ENCODE measurements at regions not wholly inside any gene's neighbourhood (a gene's known extent, or its start where the extent isn't known, plus 50 kb on each side); places are given as distances from the start of the nearest gene placed in this dataset.

- Mint-ChIP-seq H3K36me3 (ENCODE audit: low read depth) (no peaks in the 10 kb centered on the region), H3K9me3 (no peaks in the 10 kb centered on the region), H3K4me1 (no peaks in the 10 kb centered on the region), H3K4me3 (no peak overlapping the region), H3K27me3 (peaks cover 4% of the 10 kb centered on the region), H3K27ac (no peak overlapping the region)
- TF ChIP-seq CTCF (IDR thresholded peaks at IDR 0.05), result no peak
- intact Hi-C loops (cut with micrococcal nuclease), result no loop called here
- no peak for DNase-seq
- CTCF ChIA-PET, result no interaction called here
- POLR2A ChIA-PET, result no interaction called here
- no peak for ATAC-seq (ENCODE audit: low read depth)
These were observed 230.8 kb downstream of the CTTN start for GRCh38 chr11:70628855-70629844.

- Mint-ChIP-seq H3K27ac (no peak overlapping the region), H3K27me3 (peaks cover 4% of the 10 kb centered on the region), H3K9me3 (no peaks in the 10 kb centered on the region), H3K4me1 (no peaks in the 10 kb centered on the region), H3K36me3 (ENCODE audit: low read depth) (no peaks in the 10 kb centered on the region), H3K4me3 (no peak overlapping the region)
- intact Hi-C loops (cut with micrococcal nuclease), result no loop called here
- POLR2A ChIA-PET, result no interaction called here
- CTCF ChIA-PET, result no interaction called here
- ATAC-seq (ENCODE audit: low read depth) (no peak), DNase-seq (no peak)
- TF ChIP-seq CTCF (IDR thresholded peaks at IDR 0.05), result no peak
These were observed 231.7 kb downstream of the CTTN start for GRCh38 chr11:70630068-70630467.

GRCh38 chr11:70630816-70631623 is 232.7 kb downstream of the CTTN start:
- intact Hi-C loops (cut with micrococcal nuclease), result no loop called here
- Mint-ChIP-seq H3K9me3 (no peaks in the 10 kb centered on the region), H3K4me1 (no peaks in the 10 kb centered on the region), H3K4me3 (no peak overlapping the region), H3K27ac (no peak overlapping the region), H3K27me3 (peaks cover 4% of the 10 kb centered on the region), H3K36me3 (ENCODE audit: low read depth) (no peaks in the 10 kb centered on the region)
- POLR2A ChIA-PET, result no interaction called here
- ATAC-seq (ENCODE audit: low read depth) (no peak), DNase-seq (no peak)
- no peak for TF ChIP-seq CTCF (IDR thresholded peaks at IDR 0.05)
- CTCF ChIA-PET, result no interaction called here

- intact Hi-C loops (cut with micrococcal nuclease), result no loop called here
- Mint-ChIP-seq H3K4me3 (no peak overlapping the region), H3K36me3 (ENCODE audit: low read depth) (no peaks in the 10 kb centered on the region), H3K27ac (no peak overlapping the region), H3K27me3 (peaks cover 4% of the 10 kb centered on the region), H3K4me1 (no peaks in the 10 kb centered on the region), H3K9me3 (no peaks in the 10 kb centered on the region)
- ATAC-seq (ENCODE audit: low read depth) (no peak), DNase-seq (no peak)
- TF ChIP-seq CTCF (IDR thresholded peaks at IDR 0.05), result no peak
- CTCF ChIA-PET, result no interaction called here
- POLR2A ChIA-PET, result no interaction called here
These were observed 233.3 kb downstream of the CTTN start for GRCh38 chr11:70631624-70632047.

GRCh38 chr11:70633610-70634009 is 235.3 kb downstream of the CTTN start:
- no peaks in the 10 kb centered on the region for H3K4me1 Mint-ChIP-seq

More at GRCh38 chr11:70633610-70634009, 235.3 kb downstream of the CTTN start:
- TF ChIP-seq CTCF (IDR thresholded peaks at IDR 0.05), result no peak
- no peak for ATAC-seq (ENCODE audit: low read depth)
- Mint-ChIP-seq H3K27ac (no peak overlapping the region), H3K4me3 (no peak overlapping the region), H3K27me3 (peaks cover 4% of the 10 kb centered on the region), H3K36me3 (ENCODE audit: low read depth) (no peaks in the 10 kb centered on the region), H3K9me3 (no peaks in the 10 kb centered on the region)
- intact Hi-C loops (cut with micrococcal nuclease), result no loop called here
- CTCF ChIA-PET, result no interaction called here
- POLR2A ChIA-PET, result no interaction called here
- no peak for DNase-seq
